ENCODE measurements at regions not wholly inside any gene's neighbourhood (a gene's known extent, or its start where the extent isn't known, plus 50 kb on each side); places are given as distances from the start of the nearest gene placed in this dataset.

DNA sequence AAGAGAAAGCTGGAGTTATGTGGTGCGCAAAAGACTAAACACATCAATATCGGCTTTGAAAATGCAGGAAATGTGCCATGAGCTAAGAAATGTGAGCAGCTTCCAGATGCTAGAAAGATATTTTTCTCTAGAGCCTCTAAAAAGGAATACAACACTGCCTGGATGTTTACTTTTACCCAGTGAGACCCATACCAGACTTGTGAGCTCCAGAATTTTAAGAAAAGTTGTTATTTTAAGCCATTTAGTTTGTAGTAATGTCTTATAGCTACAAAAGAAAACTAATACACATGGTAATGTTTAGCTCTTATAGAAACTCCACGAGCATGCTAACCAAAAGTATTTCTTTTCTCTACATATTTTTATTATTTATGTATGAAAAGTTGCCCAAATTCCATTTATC lies 1389.4 kb downstream of the C4orf33 start:
- DNase-seq (ENCODE audit: low spot score): no peak

DNA sequence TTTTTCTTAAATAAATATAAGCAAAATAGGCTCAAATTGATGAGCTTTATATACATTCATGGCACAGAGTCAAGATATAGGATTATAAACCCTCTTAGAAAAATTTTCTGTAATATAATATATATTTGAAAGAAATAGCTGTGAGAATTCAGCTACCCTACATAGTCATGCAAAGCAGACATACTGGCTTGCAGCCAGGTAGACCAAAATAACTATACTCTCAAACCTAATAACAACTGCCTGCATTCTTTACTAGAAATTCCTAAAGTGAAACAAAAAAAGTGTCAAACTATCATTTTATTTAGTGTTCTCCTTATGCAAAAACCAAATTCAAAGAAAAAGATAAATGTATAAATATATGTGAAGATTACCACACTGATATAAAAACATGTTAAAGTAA lies 1390.2 kb downstream of the C4orf33 start:
- DNase-seq (ENCODE audit: low spot score): no peak

DNA sequence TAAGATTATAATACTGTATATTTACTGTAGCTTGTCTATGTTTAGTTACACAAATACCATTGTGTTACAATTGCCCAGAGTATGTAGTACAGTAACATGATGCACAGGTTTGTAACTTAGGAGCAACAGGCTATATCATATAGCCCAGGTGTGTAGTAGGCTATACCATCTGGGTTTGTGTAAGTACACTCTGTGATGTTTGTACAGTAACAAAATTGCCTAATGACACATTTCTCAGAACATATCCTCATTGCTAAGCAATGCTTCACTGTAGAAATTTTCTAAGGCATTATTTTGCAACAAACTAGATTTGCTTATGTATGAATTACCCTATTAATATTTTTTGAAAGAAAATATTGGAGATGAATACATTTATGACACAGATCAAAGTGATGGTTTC lies 1390.9 kb downstream of the C4orf33 start:
- DNase-seq (ENCODE audit: low spot score): no peak

DNA sequence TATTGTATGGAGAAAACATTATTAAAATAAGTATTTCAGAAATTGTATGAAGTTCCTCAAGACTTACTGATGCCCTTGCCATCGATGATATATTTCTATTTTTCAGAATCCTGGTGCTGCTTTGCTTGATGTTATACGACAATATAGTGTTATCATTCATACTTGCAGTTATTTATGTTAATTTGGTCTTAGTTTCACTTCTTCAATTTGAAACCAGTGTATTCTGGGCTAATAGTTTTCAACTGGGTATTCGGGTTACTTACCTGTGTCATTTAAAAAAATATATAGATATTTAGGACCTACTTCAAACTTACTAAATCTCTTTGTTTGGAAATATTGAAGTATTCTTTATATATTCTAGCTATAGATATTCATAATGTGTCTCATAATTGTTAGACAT lies 1414.7 kb downstream of the C4orf33 start:
- no peak for DNase-seq (ENCODE audit: low spot score)

DNA sequence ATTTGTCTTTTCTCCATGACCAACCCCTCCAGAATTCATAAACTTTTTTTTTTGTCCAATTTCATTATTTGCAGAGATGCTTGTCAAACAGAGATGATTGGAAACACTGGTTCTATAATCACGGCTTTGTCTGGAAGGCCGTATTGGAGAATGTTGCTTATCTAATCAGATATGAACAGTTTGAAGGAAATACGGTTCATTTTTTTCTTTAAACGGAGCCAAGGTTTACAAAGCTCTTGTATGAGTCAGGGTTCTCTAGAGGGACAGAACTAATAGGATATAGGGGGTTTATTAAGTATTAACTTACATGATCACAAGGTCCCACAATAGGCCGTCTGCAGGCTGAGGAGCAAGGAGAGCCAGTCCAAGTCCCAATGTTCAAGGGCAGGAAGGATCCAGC lies 1415.8 kb downstream of the C4orf33 start:
- no peak for DNase-seq (ENCODE audit: low spot score)

DNA sequence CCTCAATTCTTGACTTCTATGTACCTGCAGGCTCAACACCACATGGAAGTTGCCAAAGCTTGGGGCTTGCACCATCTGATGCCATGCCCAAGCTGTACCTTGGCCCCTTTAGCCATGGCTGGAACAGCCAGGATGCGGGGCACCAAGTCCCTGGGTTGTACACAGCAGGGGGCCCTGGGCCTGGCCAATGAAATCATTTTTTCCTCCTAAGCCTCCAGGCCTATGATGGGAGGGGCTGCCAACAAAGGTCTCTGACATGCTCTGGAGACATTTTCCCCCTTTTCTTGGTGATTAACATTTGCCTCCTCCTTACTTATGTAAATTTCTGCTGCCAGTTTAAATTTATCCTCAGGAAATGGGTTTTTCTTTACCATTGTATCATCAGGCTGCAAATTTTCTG lies 1428.1 kb downstream of the C4orf33 start:
- no peak for DNase-seq (ENCODE audit: low spot score)

DNA sequence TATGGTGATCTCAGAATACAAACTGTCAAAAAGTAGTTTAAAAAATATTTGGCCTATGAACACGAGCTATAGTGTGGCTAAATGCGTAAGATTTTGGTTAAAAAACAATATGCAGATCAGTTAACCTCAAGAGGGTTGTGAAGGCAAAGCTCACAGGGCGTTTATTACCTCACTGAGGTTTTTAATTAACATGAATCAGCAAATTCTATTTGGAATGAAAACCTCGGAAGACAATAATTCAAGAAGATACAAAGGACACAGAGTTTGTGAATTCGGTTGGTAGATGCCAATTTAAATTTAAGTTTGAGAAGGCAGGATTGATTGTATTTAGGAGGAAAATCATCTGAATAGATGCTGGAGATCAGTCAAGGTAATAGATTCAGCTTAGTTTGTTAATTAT lies 1434.6 kb downstream of the C4orf33 start:
- no peak for DNase-seq (ENCODE audit: low spot score)

DNA sequence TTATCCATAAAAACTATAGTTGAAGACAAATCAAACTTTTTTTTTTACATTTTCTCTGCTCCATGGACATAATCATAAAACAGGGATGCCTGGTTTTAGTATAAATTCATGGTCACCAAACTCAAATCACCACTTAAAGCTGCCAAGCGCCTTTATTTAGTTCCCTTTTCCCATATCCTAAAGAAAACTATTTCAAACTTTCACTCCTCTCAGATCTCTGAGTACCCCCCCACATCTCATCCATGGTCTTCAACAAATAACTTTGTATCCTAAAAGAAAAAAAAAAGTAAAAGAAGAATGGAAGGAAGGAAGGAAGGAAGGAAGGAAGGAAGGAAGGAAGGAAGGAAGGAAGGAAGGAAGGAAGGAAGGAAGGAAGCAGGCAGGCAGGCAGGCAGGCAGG lies 1438.7 kb downstream of the C4orf33 start:
- no peak for DNase-seq (ENCODE audit: low spot score)

DNA sequence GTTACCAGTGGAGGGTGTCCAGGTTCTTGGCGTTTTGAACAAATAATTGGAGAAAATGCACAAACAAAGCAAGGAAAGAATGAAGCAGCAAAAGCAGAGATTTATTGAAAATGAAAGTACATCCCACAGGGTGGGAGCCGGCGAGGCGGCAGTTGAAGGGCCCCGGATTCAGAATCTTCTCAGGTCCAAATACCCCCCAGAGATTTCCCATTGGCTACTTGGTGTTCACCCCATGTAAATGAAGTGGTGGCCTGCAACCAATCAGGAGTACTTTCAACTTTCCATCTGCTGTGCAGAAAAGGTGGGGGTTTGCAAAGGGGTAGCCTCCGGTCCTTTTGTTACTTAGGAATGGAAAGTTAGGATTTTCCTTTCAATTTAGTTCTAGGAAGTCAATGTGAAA lies 1447.0 kb downstream of the C4orf33 start:
- DNase-seq (ENCODE audit: low spot score): no peak

DNA sequence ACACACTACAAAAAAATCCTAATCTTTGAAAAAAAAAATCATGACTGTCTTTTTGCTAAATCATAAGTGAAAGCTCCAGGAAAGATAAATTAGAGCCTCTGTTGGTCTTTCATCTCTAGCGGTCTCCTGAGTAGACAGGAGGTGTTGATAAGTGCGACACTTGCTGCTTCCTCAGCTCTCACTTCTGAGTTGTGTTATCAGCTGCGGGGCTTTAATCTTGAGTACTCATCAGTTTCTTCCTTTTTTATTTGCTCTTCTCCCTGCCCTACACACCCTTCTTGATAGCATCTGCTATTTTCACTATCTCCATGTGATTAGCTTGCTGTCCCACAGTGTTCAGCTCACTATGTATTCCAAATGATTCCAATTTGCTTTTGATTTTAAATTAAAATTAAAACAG lies 1449.2 kb downstream of the C4orf33 start:
- no peak for DNase-seq (ENCODE audit: low spot score)

DNA sequence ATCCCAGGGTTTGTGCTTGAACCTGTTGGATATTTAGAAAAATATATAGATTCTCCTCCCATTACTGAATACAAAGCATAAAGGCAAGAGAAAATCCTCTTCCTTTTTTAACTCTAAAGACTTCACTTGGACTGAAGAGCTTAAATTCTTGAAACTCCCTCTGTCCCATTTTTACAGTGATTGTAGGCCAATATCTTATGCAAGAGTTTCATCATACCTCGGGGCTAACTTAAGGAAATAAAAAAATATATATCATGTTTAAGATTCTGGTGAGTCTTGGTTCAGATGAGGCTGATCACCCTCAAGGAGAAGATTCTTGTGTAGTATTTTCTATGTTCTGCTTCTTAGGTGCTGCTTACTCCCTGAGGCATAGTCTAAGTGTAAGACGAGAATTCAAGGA lies 1449.6 kb downstream of the C4orf33 start:
- no peak for DNase-seq (ENCODE audit: low spot score)

DNA sequence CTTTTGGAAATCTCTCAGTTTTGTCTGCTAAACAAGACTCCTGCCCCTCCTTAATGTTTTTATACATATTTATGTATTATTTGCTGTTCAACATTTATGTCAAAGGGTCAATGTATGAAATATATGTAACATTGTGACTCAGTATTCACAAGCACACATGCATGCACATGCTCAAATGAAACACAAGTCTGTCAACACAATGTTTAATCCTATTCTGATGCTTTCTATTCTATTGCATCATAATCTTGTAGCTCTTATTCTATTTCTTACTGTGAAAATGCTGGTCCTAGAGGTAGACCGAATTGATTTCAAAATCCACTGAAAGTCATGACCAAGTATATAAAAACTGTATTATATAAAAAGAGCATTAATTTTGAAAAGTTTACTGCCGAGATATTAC lies 1463.3 kb downstream of the C4orf33 start:
- DNase-seq (ENCODE audit: low spot score): no peak

DNA sequence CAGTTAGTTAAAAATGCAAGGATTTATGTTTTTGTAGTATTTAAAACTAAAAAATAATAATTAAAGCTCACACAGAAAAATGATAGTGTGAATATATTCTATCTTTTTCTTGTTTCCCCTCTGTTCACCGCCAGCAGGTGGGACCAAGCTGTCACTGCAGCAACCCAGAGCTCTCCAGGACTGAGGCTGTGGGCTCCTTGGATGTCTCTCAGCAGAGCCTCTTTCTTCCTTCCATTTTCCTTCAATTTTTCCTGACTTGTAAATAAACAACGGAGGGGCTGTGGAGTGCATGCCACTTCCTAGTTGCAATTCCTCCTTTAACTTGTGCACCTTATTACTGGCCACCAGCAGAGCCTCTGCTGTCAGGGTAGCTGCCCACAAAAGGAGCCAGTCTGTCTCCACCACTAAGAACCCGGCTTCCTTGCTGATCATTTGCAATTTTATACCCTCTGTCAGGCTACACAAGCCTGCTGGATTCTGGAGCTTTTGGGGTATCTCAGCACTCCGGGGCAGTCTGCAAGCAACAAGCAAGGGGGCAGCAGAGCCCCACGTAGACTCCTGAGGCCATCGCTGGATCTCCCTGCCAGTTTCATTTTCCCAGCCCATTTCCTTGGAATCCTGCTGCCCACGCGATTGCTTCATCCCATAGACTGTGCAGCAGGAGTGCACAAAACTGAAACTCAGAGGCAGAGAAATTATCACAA lies 1467.4 kb downstream of the C4orf33 start:
- DNase-seq (ENCODE audit: low spot score): no peak

DNA sequence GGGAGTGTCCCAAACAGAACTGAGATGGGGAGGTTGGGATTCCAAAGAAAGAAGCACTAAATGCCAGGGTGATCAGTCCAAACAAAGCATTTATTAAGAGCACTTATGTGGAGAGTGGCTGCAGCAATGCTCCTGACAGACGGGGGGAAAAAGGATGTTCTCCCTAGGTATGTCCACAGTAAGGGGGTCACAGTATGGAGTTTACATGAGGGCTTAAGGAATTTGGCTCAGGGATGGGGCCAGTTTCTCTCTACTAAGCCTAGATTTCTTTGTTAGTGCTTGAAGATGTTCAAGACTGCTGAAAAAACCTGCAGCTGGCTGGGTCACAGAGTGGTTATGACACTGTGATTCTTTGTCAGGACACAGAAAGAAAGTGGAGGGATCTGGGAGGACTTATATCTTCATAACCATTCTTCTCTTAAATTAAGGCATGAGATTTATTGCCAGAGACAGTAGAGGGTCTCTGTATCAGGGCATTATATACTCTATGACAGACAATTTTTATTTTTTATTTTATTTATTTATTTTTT lies 1468.0 kb downstream of the C4orf33 start:
- DNase-seq (ENCODE audit: low spot score): no peak

DNA sequence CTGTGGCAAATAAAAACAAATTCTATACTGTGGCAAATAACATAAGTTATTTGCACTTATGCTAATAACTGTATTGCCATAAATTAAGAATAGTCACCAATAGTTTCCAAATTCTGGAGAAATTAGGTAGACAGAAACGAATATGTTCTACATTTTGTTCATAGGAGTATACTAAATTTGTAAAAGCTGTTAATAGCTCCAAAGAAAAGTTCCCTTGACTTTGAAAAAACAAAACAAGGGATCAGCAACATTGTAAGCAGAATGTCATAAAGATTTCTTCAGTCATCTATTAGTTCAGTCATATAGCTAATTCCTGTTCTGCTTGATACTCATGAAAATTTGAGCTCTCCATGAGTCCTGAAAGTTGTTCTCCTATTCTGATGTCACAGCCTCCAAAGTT lies 1472.8 kb downstream of the C4orf33 start:
- no peak for DNase-seq (ENCODE audit: low spot score)

DNA sequence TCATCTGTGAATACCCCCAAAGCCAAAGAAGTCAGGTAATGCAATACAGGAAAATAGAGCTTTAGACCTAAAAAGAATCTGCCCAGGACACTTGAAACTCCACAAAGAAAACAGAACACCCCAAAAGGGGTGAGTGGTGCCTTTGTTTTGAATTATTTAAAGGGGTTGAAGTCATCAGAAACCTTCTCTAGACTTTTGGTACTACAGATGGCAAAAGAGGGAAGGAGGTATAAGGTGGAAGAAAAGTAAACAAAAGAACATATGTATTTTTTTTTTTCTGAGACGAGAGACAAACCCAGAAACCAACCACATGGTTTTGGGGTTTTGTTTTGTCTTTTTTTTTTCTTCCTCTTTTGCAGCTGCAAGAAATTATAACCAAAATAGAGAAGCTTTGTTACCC lies 1477.8 kb downstream of the C4orf33 start:
- no peak for DNase-seq (ENCODE audit: low spot score)

DNA sequence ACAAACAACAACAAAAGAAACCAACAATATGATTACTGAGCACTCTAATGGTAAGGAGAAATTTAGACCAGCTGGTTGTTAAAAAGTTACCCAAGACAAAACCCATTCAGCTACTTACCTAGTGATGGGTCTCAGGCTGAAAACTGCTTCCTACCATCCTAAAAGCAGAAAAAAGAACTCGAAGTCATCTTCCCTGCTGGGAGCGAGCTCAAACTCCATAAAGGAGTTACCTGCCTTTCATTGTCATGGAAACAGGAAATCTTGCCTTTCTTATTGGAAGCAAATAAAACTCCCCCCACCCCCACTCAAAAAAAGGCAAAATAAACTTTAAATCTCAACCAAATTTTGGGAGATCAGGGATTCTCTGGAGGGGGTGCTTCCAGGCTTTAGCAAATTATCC lies 1478.3 kb downstream of the C4orf33 start:
- DNase-seq (ENCODE audit: low spot score): no peak

DNA sequence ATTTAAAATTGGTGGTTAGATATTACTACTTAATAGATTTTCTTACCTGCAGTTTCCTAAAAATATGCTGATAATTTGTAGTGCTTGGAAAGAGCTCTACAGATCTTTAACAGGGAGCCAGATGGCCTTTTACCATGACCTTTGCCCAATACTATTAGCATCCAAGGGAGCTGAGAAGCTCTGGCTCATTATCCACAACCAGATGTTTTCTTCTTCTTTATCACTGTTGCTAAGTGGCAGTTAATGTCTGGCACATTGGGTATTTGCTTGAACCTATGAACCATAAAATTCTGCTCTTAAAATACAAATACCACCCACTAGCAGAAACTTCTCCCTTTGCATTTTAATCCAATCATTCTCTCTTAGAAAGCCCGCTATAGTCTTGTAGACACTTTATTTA lies 1480.3 kb downstream of the C4orf33 start:
- DNase-seq (ENCODE audit: low spot score): no peak

DNA sequence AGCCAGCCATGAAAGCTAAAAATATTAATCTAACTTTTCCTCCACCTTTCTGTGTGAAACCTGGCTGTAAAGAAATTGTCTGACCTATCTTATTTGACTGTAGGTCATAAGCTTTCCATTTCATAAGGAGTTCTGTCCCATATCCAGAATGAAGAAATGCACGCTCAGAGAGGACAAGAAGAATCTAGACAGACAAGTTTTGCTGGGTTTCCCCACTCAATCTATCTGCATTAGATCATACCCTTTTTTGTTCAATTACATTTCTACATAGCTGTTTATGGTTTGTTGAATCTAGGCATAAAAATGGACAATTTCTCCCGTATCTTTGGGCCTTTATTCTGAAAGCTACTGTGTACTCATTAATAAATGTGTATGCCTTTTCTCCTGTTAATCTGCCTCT lies 1495.1 kb downstream of the C4orf33 start:
- DNase-seq (ENCODE audit: low spot score): no peak

DNA sequence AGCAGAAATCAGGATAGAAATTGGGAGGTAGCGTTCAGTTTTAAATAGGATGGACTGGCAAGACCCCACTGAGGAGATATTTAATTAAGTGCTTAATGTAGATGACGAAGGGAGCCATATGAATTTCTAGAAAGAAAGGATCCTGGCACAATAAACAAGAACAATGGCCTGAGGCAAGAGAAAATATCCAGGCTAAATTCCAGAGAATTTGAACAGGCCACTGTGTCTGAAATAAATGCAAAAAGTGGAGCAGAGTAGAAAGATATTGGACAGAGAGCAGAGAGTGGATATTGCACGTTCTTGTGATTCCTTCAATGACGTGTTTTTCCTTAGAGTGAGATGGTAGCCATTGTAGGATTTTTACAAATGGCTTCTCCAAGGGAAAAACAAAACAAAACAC lies 1504.8 kb downstream of the C4orf33 start:
- no peak for DNase-seq (ENCODE audit: low spot score)

DNA sequence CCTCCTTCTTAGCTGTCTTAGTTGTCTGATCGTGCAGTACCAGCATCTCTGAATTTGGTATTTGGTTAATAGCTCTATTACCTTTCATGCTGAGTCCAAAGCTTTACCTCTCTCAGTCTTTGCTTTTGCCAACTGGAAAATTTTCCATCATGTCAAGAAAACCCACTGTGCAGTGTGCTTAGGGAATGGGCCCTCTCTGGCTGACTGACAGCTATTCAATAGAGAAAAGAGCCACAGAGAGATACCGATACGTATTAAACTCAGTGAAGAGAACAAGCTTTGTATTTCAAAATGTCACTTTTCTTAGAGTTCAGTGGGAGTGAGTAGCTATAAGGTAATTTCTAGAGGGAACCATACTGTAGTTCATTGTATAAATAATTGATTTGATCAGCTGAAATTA lies 1507.1 kb downstream of the C4orf33 start:
- DNase-seq (ENCODE audit: low spot score): no peak

DNA sequence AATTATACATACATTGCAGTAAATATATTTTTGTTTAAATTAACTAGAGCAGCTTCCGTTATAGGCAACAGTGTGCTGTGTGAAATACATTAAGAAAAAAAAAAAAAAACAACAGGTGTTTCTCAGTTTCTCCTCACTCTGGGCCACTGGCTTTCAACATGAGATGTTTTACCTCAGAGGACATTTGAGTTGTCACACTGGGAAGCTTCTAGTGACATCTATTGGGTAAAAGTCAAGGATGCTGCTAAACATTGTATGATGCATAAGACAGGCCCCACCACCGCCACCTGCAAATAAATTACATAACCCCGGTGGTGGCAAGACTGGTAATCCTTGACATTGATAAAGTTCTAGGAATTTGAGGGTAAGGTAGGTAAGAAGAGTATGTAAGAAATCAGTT lies 1512.2 kb downstream of the C4orf33 start:
- DNase-seq (ENCODE audit: low spot score): no peak

DNA sequence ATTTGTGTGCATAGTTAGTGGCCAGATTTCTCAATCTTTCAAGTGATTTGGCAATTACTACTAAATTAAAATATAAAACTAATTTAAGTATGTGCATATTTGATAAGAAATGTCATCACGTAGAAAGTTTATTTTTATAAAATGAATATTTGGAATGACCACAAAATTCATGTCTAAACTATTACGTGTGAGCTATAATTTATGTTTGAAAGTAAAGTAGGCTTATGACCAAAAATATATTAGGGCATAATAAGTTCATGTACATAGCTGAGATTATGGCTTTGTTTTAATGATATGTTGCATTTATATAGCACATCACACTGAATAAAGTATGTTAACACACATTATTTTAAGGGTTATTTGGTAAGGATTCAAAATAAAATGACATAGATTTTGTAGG lies 1532.6 kb downstream of the C4orf33 start:
- DNase-seq (ENCODE audit: low spot score): no peak
